Choroid plexus epithelial cell (primary cell): ENCODE measurements at regions not wholly inside any gene's neighbourhood (a gene's known extent, or its start where the extent isn't known, plus 50 kb on each side); places are given as distances from the start of the nearest gene placed in this dataset.

Source experiments
- DNase-seq: peaks from one replicate; pipeline ENCODE4 v3.0.0-alpha.2; 2010; ENCODE audit warnings: low read depth
- H3K4me3 ChIP-seq: 2 replicates; pipeline ENCODE4 v1.5.1; 2011; ENCODE audit warnings: low read depth, mild to moderate bottlenecking, control low read depth, low read length, moderate library complexity
- TF ChIP-seq, protein P1 (sequence below): conservative IDR thresholded peaks from 2 replicates; pipeline ENCODE4 v1.5.1; 2011; ENCODE audit warnings: low read depth, mild to moderate bottlenecking, control low read depth, inconsistent platforms, low read length, moderate library complexity

- no peak overlapping the region for H3K4me3 ChIP-seq
- TF ChIP-seq, protein P1, sequence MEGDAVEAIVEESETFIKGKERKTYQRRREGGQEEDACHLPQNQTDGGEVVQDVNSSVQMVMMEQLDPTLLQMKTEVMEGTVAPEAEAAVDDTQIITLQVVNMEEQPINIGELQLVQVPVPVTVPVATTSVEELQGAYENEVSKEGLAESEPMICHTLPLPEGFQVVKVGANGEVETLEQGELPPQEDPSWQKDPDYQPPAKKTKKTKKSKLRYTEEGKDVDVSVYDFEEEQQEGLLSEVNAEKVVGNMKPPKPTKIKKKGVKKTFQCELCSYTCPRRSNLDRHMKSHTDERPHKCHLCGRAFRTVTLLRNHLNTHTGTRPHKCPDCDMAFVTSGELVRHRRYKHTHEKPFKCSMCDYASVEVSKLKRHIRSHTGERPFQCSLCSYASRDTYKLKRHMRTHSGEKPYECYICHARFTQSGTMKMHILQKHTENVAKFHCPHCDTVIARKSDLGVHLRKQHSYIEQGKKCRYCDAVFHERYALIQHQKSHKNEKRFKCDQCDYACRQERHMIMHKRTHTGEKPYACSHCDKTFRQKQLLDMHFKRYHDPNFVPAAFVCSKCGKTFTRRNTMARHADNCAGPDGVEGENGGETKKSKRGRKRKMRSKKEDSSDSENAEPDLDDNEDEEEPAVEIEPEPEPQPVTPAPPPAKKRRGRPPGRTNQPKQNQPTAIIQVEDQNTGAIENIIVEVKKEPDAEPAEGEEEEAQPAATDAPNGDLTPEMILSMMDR: no peak
- DNase-seq: no peak
Observed at GRCh38 chr7:52447581-52448180, 587.8 kb upstream of the POM121L12 start.

GRCh38 chr7:52436278-52436677 is 599.2 kb upstream of the POM121L12 start:
- no peak for DNase-seq
- no peak overlapping the region for H3K4me3 ChIP-seq
- TF ChIP-seq, protein P1: no peak

GRCh38 chr7:52431082-52431815 is 604.2 kb upstream of the POM121L12 start:
- H3K4me3 ChIP-seq: no peak overlapping the region
- DNase-seq: no peak
- TF ChIP-seq, protein P1: no peak

DNA sequence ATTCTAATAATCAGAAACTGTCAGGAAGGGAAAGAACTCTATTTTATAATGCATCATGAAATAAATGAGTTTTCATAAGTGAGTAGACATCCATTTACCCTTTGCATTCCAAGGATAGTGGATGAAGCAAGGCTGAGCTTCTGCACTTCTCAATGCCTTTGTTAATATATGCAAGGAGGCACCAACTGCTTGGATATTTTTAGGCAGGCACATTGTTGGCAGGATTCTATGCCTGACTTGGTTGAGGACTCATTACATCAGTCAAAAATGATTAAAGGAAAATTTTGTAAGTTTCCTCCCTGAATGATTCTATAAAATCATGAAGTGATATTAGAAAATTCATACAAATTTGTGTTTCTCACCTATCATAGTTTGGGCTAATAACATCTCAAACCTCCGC is 612.2 kb upstream of the POM121L12 start:
- no peak for DNase-seq
- no peak overlapping the region for H3K4me3 ChIP-seq
- TF ChIP-seq, protein P1: no peak

DNA sequence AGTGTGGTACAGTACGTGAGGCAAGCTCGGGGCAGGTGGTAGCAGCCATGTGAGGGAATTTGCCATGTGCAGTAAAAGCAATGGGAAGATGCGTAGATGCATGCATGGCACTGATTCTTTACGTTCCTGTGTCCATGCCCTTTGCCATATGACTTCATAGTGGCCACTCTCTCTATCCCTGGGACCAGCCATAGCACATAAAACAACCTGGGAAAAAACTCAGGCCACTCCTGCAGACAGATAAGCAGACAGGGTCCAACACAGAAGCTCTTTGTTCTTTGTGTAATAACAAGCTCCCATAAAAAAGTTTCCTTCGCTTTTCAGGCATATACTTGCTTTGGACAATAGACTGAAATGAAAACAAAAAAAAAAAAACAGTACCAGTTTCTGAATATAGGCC is 622.4 kb upstream of the POM121L12 start:
- H3K4me3 ChIP-seq: no peak overlapping the region
- TF ChIP-seq, protein P1: no peak
- DNase-seq: no peak

DNA sequence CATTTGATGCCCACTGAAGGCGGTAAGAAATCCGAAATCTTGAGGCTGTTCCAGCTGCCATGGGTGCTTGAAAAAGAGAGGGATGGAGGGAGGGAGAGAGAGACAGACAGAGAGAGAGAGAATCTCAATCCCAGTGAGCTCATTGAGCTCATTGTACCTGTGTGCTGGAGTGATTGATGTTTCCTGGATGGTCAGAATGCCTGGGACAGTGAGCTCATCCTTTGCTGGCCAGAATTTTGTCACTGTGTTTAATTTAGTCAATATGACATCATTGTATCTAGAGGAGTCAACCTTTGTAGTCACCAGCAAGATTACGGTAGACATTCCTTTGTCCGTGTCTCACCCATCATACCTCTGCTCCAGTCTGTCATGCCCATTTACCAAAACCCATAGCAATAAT is 625.4 kb upstream of the POM121L12 start:
- TF ChIP-seq, protein P1: no peak
- DNase-seq: no peak
- no peak overlapping the region for H3K4me3 ChIP-seq

- TF ChIP-seq, protein P1: no peak
- DNase-seq: no peak
- H3K4me3 ChIP-seq: no peak overlapping the region
Observed at GRCh38 chr7:52406808-52407207, 628.6 kb upstream of the POM121L12 start.
